ENCODE measurements at regions not wholly inside any gene's neighbourhood (a gene's known extent, or its start where the extent isn't known, plus 50 kb on each side); places are given as distances from the start of the nearest gene placed in this dataset.

- TF ChIP-seq CTCF (IDR thresholded peaks at IDR 0.05) (no peak), POLR2A (IDR thresholded peaks at IDR 0.05) (no peak), POLR2AphosphoS5 (IDR thresholded peaks at IDR 0.05) (no peak)
These were observed 238.4 kb upstream of the CCDC196 start for GRCh38 chr14:66247662-66248193.
